ENCODE measurements at regions not wholly inside any gene's neighbourhood (a gene's known extent, or its start where the extent isn't known, plus 50 kb on each side); places are given as distances from the start of the nearest gene placed in this dataset.

DNA sequence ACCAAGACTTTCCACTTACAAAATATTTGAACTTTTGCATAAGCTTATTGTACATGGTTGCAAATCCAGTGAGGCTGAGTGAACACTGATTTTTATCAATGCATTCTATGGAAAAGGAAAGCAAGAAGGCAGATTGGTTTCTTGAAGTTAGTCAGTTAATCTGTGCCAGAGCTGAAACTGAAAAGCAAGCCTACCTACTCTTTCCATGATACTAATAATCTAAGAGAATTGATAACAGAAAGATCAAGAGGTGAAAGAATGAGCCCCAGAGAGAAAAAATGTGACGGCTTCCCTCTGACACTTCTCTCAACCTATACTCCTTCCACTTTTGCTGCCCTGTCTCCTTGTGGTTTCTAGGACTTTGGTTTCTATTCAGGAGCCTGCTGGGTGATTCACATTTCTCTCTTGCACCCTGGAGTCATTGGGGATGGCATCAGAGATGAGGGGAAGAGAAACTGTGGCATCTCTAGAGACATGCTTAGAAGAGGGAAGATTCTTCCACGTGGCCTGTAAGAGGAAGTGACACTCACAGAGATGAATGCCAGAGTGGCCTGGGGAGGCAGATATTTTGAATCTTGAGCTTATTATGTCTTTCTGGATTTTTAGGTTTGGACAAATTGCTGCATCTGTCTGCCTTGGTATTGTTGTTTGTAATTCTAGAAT is 158.6 kb upstream of the RIMS1 start:
- Histone ChIP-seq H4K91ac (ENCODE audit: insufficient read length, low read depth, low read length) (no peak overlapping the region), H3T11ph (ENCODE audit: low read length) (no peak overlapping the region), H4K8ac (replicated peaks; ENCODE audit: insufficient read length, low read depth, low read length) (no peak overlapping the region), H2BK15ac (ENCODE audit: low read depth, low read length) (no peak overlapping the region), H3K27ac (ENCODE audit: insufficient read length, low read depth, low read length) (no peak overlapping the region), H2BK120ac (ENCODE audit: low read depth, low read length, poor library complexity, severe bottlenecking) (no peak overlapping the region), H2AFZ (ENCODE audit: low read length) (no peak overlapping the region), H3K9ac (ENCODE audit: extremely low read depth, insufficient read length, low read length) (no peak overlapping the region), H3K18ac (ENCODE audit: insufficient read length, low read depth, low read length) (no peak overlapping the region), H3K56ac (ENCODE audit: insufficient read length, low read depth, low read length) (no peak overlapping the region), H3K4me2 (ENCODE audit: insufficient read depth, insufficient read length, low read length) (no peak overlapping the region), H3K23ac (ENCODE audit: insufficient read length, low read depth, low read length) (no peak overlapping the region), H3K79me2 (ENCODE audit: insufficient read depth, low read length) (no peaks in the 10 kb centered on the region), H2AK5ac (ENCODE audit: insufficient read length, low read length) (no peak overlapping the region), H3K4me1 (ENCODE audit: insufficient read depth, low read length) (no peaks in the 10 kb centered on the region), H3K4ac (ENCODE audit: low read depth, low read length) (no peak overlapping the region), H4K20me1 (ENCODE audit: control insufficient read depth, insufficient read depth, insufficient read length) (no peaks in the 10 kb centered on the region), H3K9me3 (ENCODE audit: control insufficient read depth, low read depth, low read length) (no peaks in the 10 kb centered on the region), H2BK12ac (ENCODE audit: insufficient read length, low read depth, low read length) (no peak overlapping the region), H3K79me1 (ENCODE audit: insufficient read depth, low read depth, low read length, poor library complexity, severe bottlenecking) (no peaks in the 10 kb centered on the region), H2BK20ac (ENCODE audit: low read depth, low read length, poor library complexity, severe bottlenecking) (no peak overlapping the region), H3K27me3 (ENCODE audit: insufficient read depth, low read length) (no peaks in the 10 kb centered on the region), H3K23me2 (ENCODE audit: insufficient read length, low read depth, low read length, poor library complexity, severe bottlenecking) (no peaks in the 10 kb centered on the region), H3K14ac (ENCODE audit: insufficient read depth, low read length) (no peak overlapping the region), H2BK5ac (ENCODE audit: insufficient read length, low read length) (no peak overlapping the region), H4K5ac (ENCODE audit: insufficient read length, low read depth, low read length) (no peak overlapping the region)
- Mint-ChIP-seq H3K27me3 (ENCODE audit: low read depth) (no peaks in the 10 kb centered on the region; the same call in 1 of the 2 replicates), H3K4me1 (no peaks in the 10 kb centered on the region), H3K4me3 (no peak overlapping the region), H3K9me3 (no peaks in the 10 kb centered on the region), H3K36me3 (ENCODE audit: insufficient read depth in 1 of 3, low read depth in 3 of 3) (no peaks in the 10 kb centered on the region), H3K27ac (no peak overlapping the region)
- TF ChIP-seq CTCF (conservative IDR thresholded peaks at IDR 0.05), result no peak
- DNase-seq, result no peak
- no CpG with 5 or more reads among the region's 2 CpGs for WGBS (ENCODE audit: extremely low coverage, insufficient read length, low lambda C conversion rate)
